BE2C (cell line): ENCODE measurements at regions not wholly inside any gene's neighbourhood (a gene's known extent, or its start where the extent isn't known, plus 50 kb on each side); places are given as distances from the start of the nearest gene placed in this dataset.

Experiments used
- DNase-seq: peaks from one replicate; pipeline ENCODE4 v3.0.0-alpha.2; 2020
- H3K27me3 ChIP-seq: fragments of 250-450 bp; sonication (Bioruptor Pico); 2 replicates; pipeline ENCODE4 v1.5.1; 2020; ENCODE audit warnings: mild to moderate bottlenecking
- H3K36me3 ChIP-seq: fragments of 250-450 bp; sonication (Bioruptor Pico); 2 replicates; pipeline ENCODE4 v1.5.1; 2020; ENCODE audit warnings: mild to moderate bottlenecking
- H3K4me1 ChIP-seq: fragments of 250-450 bp; sonication (Bioruptor Pico); 2 replicates; pipeline ENCODE4 v1.5.1; 2020
- H3K4me3 ChIP-seq: 2 replicates; pipeline ENCODE4 v1.5.1; 2011; ENCODE audit warnings: low read depth, low read length
- H3K9me3 ChIP-seq: fragments of 250-450 bp; sonication (Bioruptor Pico); 2 replicates; pipeline ENCODE4 v1.5.1; 2020
- TF ChIP-seq, protein P1 (sequence below): IDR thresholded peaks from 2 replicates; pipeline ENCODE4 v1.5.1; 2012; ENCODE audit warnings: mild to moderate bottlenecking, low read depth, low read length

DNA sequence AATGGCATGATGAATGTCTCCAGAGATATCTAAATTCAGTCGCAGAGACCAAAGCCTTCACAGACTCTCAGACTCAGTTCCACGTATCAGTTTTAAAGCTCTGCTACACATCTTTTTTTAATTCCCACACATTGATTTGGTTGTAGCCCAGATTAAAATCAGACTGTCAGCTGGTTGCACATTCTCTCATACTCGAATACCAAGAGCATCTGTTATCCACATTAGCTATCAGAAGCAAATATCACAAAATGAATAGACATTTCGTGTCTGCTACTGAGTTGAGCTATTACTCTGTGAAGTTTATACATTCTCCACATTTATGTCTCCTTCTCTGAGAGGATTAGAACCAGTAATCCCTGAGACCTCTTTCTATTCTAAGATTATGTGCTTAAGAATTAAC is 229.2 kb downstream of the GPAM start:
- no peaks in the 10 kb centered on the region for H3K27me3 ChIP-seq
- H3K9me3 ChIP-seq, result no peaks in the 10 kb centered on the region; the same call in 1 of the 2 replicates
- no peaks in the 10 kb centered on the region; the same call in 1 of the 2 replicates for H3K4me1 ChIP-seq
- TF ChIP-seq, protein P1, sequence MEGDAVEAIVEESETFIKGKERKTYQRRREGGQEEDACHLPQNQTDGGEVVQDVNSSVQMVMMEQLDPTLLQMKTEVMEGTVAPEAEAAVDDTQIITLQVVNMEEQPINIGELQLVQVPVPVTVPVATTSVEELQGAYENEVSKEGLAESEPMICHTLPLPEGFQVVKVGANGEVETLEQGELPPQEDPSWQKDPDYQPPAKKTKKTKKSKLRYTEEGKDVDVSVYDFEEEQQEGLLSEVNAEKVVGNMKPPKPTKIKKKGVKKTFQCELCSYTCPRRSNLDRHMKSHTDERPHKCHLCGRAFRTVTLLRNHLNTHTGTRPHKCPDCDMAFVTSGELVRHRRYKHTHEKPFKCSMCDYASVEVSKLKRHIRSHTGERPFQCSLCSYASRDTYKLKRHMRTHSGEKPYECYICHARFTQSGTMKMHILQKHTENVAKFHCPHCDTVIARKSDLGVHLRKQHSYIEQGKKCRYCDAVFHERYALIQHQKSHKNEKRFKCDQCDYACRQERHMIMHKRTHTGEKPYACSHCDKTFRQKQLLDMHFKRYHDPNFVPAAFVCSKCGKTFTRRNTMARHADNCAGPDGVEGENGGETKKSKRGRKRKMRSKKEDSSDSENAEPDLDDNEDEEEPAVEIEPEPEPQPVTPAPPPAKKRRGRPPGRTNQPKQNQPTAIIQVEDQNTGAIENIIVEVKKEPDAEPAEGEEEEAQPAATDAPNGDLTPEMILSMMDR, result no peak
- DNase-seq, result no peak
- no peak overlapping the region for H3K4me3 ChIP-seq
- no peaks in the 10 kb centered on the region for H3K36me3 ChIP-seq

DNA sequence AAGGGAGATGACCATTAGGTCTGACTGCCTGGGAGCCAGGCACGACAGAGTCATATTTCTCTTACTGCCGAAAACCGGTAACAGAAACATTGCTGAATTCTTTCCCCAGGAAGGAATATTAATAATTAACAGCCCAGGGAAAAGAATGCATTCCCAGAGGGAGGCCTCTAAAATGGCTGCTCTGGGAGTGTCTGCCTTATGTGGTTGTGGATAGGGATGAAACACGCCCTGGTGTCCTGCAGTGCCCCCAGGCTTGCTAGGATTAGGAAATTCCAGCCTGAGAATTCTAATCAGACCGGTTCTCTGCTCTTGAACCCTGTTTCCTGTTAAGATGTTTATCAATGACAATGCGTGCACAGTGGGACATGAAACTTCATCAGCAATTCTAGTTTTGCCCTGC is 226.7 kb downstream of the GPAM start:
- Histone ChIP-seq H3K36me3 (no peaks in the 10 kb centered on the region), H3K9me3 (no peaks in the 10 kb centered on the region; the same call in 1 of the 2 replicates), H3K4me1 (no peaks in the 10 kb centered on the region; the same call in 1 of the 2 replicates), H3K27me3 (no peaks in the 10 kb centered on the region), H3K4me3 (no peak overlapping the region)
- DNase-seq, result no peak
- TF ChIP-seq, protein P1, result no peak

DNA sequence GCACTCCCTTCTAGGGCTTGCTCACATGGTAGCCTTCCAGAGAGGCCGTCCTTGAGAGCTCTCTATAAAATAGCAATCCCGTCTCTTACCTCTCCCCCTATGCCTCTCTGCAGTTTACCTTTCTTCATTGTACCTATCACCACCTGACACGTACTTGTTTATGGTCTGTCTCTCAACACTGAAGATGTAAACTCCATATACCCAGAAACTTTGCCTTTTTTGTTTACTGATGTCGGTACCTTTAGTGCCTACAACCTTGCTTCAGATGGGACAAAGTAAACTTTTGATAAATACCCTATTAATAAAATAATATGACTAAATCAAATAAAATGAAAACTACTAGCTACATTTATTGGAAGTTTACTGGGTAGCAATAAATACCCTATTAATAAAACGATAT is 220.6 kb downstream of the GPAM start:
- peaks cover 7% of the 10 kb centered on the region for H3K4me1 ChIP-seq
- no peak overlapping the region for H3K4me3 ChIP-seq
- TF ChIP-seq, protein P1, result no peak
- H3K27me3 ChIP-seq, result no peaks in the 10 kb centered on the region
- no peak for DNase-seq
- H3K9me3 ChIP-seq, result no peaks in the 10 kb centered on the region
- no peaks in the 10 kb centered on the region for H3K36me3 ChIP-seq

DNA sequence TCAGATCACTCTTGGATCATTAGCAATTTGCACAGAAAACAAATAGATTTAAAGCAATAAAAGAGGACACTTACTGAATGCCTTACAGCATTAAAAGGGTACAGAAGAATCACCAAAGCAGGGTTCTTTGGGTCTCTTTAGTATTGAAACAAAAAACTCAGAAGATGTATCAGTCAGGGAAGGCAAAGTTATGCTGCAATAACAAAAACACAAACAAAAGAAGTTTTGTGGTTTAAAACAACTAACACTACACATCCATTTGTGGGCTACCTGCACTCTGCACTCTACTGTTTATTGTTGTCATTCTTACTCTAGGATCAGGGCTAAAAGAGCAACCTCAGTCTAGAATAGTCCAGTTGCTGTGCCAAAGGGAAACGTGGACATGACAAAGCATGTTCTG is 216.4 kb downstream of the GPAM start:
- TF ChIP-seq, protein P1, result no peak
- H3K27me3 ChIP-seq, result no peaks in the 10 kb centered on the region
- H3K36me3 ChIP-seq, result no peaks in the 10 kb centered on the region
- no peak for DNase-seq
- no peaks in the 10 kb centered on the region for H3K9me3 ChIP-seq
- no peak overlapping the region for H3K4me3 ChIP-seq
- H3K4me1 ChIP-seq, result peaks cover 7% of the 10 kb centered on the region

DNA sequence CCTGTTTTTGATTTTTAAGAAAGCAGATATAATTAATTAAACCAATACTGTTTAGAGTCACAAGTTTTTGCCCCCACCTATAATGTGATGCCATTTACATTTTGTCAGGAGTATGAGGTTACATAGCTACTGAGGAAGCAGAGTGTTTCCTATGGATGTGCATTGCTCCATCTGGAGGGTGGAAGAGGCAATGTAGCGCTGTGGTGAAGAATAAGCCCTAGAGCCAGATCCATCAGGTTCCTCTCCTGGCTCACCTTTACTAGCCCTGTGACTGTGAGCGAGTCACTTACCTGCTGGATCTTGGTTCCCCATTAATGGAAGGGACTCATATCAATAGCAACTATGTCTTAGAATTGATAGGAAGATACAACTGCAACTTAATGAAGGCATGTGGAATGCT is 216.0 kb downstream of the GPAM start:
- no peak for DNase-seq
- Histone ChIP-seq H3K9me3 (no peaks in the 10 kb centered on the region), H3K4me1 (peaks cover 7% of the 10 kb centered on the region), H3K36me3 (no peaks in the 10 kb centered on the region), H3K4me3 (no peak overlapping the region), H3K27me3 (no peaks in the 10 kb centered on the region)
- TF ChIP-seq, protein P1, result no peak

DNA sequence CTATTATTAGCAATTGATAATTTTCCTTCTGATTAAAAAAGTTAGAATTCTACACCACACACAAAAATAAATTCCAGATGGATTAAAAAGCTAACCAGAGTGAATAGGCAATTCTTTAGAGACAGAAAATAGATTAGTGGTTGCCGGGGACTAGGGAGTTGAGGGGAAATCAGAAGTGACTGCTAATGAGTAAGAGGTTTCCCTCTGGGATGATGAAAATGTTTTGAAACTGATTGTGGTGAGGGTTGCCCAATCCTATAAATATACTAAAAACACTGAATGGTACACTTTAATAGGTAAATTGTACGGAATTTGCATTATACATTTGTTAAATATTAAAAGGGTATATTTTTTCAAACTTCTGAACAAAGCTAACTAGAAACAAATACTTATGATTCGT is 214.9 kb downstream of the GPAM start:
- Histone ChIP-seq H3K27me3 (no peaks in the 10 kb centered on the region), H3K4me1 (peaks cover 7% of the 10 kb centered on the region), H3K36me3 (no peaks in the 10 kb centered on the region), H3K4me3 (no peak overlapping the region), H3K9me3 (no peaks in the 10 kb centered on the region)
- TF ChIP-seq, protein P1, result no peak
- no peak for DNase-seq
